ENCODE measurements at regions not wholly inside any gene's neighbourhood (a gene's known extent, or its start where the extent isn't known, plus 50 kb on each side); places are given as distances from the start of the nearest gene placed in this dataset.

- DNase-seq = no peak
- no peaks in the 10 kb centered on the region for H3K36me3 ChIP-seq
- TF ChIP-seq CTCF (IDR thresholded peaks at IDR 0.05) (no peak), POLR2A (IDR thresholded peaks at IDR 0.05) (no peak)
- 79 to 84% methylated on average over 2 of the region's 2 CpGs for WGBS, 2 donors
- H3K4me3 ChIP-seq (replicated peaks in 1 of 3) = no peak overlapping the region
- intact Hi-C loops (cut with DNase I) = no loop called here
- no peak overlapping the region for H3K27ac ChIP-seq
- no peaks in the 10 kb centered on the region for H3K4me1 ChIP-seq
- no peaks in the 10 kb centered on the region for H3K9me3 ChIP-seq
- H3K27me3 ChIP-seq = no peaks in the 10 kb centered on the region
Observed at GRCh38 chr3:117515309-117515708, 805.7 kb downstream of the TUSC7 start.

GRCh38 chr3:117518364-117518763 lies 808.8 kb downstream of the TUSC7 start:
- Histone ChIP-seq H3K9me3 (no peaks in the 10 kb centered on the region), H3K36me3 (no peaks in the 10 kb centered on the region), H3K4me1 (no peaks in the 10 kb centered on the region), H3K27me3 (no peaks in the 10 kb centered on the region), H3K27ac (no peak overlapping the region), H3K4me3 (replicated peaks in 1 of 3) (no peak overlapping the region)
- no peak for TF ChIP-seq CTCF (IDR thresholded peaks at IDR 0.05)
- no peak for TF ChIP-seq POLR2A (IDR thresholded peaks at IDR 0.05)
- DNase-seq = no peak
- 74 to 75% methylated on average over 4 of the region's 4 CpGs for WGBS, 2 donors
- intact Hi-C loops (cut with DNase I) = no loop called here

GRCh38 chr3:117519776-117520175 lies 810.2 kb downstream of the TUSC7 start:
- WGBS, 2 donors = 91 to 92% methylated on average over 1 of the region's 1 CpG
- Histone ChIP-seq H3K27ac (no peak overlapping the region), H3K4me3 (replicated peaks in 1 of 3) (no peak overlapping the region), H3K4me1 (no peaks in the 10 kb centered on the region), H3K9me3 (no peaks in the 10 kb centered on the region), H3K36me3 (no peaks in the 10 kb centered on the region), H3K27me3 (no peaks in the 10 kb centered on the region)
- TF ChIP-seq POLR2A (IDR thresholded peaks at IDR 0.05) (no peak), CTCF (IDR thresholded peaks at IDR 0.05) (no peak)
- intact Hi-C loops (cut with DNase I) = no loop called here
- DNase-seq = no peak

GRCh38 chr3:117520582-117520981 lies 811.0 kb downstream of the TUSC7 start:
- Histone ChIP-seq H3K27ac (no peak overlapping the region), H3K27me3 (no peaks in the 10 kb centered on the region), H3K4me1 (no peaks in the 10 kb centered on the region), H3K4me3 (replicated peaks in 1 of 3) (no peak overlapping the region), H3K9me3 (no peaks in the 10 kb centered on the region), H3K36me3 (no peaks in the 10 kb centered on the region)
- DNase-seq = no peak
- WGBS, 2 donors = 87 to 88% methylated on average over 4 of the region's 4 CpGs
- intact Hi-C loops (cut with DNase I) = no loop called here
- TF ChIP-seq POLR2A (IDR thresholded peaks at IDR 0.05) = no peak
- TF ChIP-seq CTCF (IDR thresholded peaks at IDR 0.05) = no peak

GRCh38 chr3:117523418-117523817 lies 813.8 kb downstream of the TUSC7 start:
- no peak for DNase-seq
- no peaks in the 10 kb centered on the region for H3K27me3 ChIP-seq
- no peaks in the 10 kb centered on the region for H3K4me1 ChIP-seq
- intact Hi-C loops (cut with DNase I) = no loop called here
- WGBS, 2 donors = 73 to 82% methylated on average over 5 of the region's 5 CpGs
- no peaks in the 10 kb centered on the region for H3K9me3 ChIP-seq
- TF ChIP-seq POLR2A (IDR thresholded peaks at IDR 0.05) (no peak), CTCF (IDR thresholded peaks at IDR 0.05) (no peak)
- H3K27ac ChIP-seq = no peak overlapping the region
- H3K4me3 ChIP-seq (replicated peaks in 1 of 3) = no peak overlapping the region
- H3K36me3 ChIP-seq = no peaks in the 10 kb centered on the region

All from thyroid gland (tissue), 4 donors.